ENCODE measurements at regions not wholly inside any gene's neighbourhood (a gene's known extent, or its start where the extent isn't known, plus 50 kb on each side); places are given as distances from the start of the nearest gene placed in this dataset.

DNA sequence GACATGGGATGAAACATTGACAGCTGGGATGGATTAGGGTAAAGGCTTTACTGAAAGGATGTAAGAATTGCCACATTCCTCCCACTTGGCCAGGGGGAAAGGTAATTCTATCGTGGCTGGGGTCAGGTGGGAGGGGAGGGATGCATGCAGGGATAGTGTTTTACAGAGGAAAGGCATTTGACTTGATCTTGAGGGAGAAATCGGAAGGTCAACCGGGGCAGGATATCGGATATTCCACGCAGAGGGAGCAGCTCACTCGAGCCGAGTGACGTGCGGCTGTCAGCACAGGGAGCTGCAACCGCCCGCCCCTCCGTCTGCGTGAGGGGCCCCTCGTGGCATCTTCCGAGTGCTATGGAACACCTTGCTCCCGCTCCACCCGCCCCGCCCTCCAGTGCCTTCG is 63.4 kb upstream of the ADAMTS2 start:
- TF ChIP-seq, protein P1, sequence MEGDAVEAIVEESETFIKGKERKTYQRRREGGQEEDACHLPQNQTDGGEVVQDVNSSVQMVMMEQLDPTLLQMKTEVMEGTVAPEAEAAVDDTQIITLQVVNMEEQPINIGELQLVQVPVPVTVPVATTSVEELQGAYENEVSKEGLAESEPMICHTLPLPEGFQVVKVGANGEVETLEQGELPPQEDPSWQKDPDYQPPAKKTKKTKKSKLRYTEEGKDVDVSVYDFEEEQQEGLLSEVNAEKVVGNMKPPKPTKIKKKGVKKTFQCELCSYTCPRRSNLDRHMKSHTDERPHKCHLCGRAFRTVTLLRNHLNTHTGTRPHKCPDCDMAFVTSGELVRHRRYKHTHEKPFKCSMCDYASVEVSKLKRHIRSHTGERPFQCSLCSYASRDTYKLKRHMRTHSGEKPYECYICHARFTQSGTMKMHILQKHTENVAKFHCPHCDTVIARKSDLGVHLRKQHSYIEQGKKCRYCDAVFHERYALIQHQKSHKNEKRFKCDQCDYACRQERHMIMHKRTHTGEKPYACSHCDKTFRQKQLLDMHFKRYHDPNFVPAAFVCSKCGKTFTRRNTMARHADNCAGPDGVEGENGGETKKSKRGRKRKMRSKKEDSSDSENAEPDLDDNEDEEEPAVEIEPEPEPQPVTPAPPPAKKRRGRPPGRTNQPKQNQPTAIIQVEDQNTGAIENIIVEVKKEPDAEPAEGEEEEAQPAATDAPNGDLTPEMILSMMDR (IDR thresholded peaks at IDR 0.05; ENCODE audit: insufficient read depth, low read depth, low read length, missing control alignments), result no peak
- H3K4me3 ChIP-seq (ENCODE audit: low read depth, low read length), result no peak overlapping the region
- no peak for DNase-seq (ENCODE audit: low read depth)

DNA sequence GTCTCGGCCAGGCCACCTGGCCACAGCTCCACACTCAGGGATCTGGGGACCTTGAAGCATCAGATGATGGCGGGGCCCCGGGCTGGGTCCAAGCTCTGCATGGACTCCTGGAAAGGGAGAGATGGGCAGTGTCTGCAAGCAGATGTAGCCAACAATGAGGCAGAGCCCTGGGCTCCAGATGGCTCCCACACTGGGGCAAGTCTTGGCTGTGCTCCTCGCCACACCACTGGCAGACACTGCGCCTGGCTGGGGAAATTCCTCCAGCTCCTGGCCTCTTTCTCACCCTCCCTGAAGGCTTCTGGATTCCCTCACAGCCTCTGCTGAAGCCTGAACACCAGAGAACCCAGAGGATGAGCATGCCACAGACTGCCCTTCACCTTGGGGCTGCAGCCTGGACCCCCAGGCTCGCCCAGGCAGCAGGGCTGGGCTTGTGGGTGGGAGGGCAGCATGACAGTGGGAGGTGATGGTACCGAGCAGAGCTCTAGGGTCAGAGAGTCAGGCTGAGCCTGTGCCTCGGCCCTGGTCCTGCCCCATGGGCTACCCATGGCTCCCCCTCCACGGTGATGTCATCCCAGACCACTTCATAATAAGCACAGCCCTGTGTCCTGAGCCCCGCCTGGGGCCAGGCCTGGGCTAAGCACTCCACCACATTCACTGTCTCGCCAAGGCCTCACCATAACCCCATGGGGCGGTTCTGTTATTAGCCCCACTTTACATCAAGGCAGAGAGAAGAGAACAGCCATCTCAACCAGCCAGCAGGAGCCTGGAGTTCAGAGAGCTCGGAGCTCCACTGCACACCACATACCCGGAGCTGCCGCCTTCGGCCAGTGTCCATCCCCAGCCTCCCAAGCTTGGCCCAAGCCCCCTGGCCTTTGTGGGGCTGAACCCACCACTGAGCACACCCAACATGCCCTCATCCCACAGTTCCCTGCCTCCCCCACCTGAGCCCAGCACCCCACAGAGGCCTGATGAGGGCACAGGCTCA is 62.2 kb upstream of the ADAMTS2 start:
- no peak overlapping the region for H3K4me3 ChIP-seq (ENCODE audit: low read depth, low read length)
- TF ChIP-seq, protein P1 (IDR thresholded peaks at IDR 0.05; ENCODE audit: insufficient read depth, low read depth, low read length, missing control alignments), result no peak
- no peak for DNase-seq (ENCODE audit: low read depth)

DNA sequence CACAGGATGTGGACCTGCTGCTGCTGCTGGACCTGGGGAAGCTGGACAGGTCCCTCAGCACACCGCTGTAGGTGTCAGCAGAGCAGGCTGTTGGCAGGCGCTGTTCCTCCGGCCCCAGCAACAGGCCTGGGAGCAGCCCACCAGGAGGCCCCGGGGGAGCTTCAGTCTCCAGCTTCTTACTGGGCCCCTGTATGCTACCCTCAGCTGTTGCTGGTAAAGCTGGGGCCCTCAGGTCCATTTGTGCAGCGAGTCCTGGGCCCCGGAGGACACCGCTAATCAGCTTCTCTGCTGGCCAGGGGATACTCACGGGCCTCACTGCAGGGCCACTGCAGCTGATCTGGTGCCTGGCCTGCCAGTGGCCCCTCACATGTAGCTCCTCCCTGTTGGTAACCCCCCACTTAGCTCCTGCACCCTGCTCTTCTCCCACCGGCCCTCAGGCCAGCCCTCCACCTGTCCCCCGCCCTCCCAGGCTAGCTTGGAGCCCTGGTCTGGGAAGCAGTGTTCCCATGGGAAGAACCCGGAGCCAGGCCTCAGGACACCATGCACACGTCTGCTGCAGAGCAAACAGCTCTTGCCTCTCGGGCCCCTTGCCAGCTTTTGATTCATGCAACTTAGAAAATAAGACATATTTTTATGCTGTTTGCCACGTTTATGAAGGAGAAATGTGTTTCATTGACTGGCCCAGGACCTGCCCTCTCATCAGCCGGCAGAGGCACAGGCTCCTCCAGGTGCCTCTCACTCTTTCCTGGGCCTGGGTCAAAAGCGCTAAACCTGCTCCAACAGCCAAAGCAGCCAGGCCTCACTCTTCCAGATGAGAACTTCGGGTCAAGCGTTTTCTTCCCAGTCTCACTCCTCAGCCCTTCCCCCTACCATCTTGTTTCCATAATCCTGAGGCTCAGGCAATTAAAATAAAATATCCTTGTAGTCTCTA is 61.0 kb upstream of the ADAMTS2 start:
- TF ChIP-seq, protein P1 (IDR thresholded peaks at IDR 0.05; ENCODE audit: insufficient read depth, low read depth, low read length, missing control alignments), result no peak
- no peak for DNase-seq (ENCODE audit: low read depth)
- H3K4me3 ChIP-seq (ENCODE audit: low read depth, low read length), result no peak overlapping the region

DNA sequence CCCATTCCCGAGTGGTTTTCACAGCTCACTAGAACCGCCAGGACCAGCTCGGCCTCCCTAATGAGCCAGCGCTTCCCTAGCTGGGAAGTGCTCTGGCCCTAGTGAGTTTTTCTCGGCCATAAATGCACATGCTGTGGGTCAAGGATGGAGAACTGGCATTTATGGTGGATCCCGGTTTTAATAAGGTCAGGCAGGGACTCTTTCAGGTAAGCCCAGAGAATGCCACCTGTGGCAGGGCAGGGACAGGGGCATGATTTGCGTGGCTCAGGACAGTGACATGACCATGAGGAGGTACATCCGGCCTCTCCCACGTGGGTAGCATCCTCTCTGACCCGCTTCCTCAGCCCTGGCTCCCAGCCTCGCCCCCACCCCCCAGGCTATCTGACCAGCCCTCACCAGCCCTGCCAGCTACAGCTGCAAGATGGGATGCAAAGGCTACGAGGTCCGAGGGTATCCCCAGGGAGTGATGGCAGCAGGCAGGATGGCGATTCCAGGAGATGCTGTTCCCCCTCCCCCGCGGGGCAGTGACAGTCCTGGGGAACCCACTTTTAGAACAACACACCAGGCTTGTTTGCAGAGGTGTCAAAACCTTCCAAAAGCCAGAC is 60.3 kb upstream of the ADAMTS2 start:
- TF ChIP-seq, protein P1 (IDR thresholded peaks at IDR 0.05; ENCODE audit: insufficient read depth, low read depth, low read length, missing control alignments), result no peak
- no peak overlapping the region for H3K4me3 ChIP-seq (ENCODE audit: low read depth, low read length)
- no peak for DNase-seq (ENCODE audit: low read depth)

DNA sequence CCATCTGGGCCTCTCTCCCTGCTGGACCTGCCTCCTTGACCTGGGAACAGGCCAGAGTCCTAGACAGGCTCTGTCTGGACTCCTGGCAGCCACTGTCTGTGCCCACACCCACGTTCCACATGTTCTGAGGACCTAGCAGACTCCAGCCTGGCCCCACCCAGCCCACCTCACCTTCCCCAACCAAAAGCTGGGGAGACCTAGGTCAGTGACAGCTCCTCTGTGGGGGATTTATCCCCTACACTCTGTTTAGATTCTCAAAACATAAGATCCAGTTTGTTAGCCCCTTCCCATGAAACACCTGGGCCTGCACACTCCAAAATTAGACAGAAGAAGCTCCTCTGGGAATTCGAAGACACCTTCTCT is 59.8 kb upstream of the ADAMTS2 start:
- H3K4me3 ChIP-seq (ENCODE audit: low read depth, low read length), result no peak overlapping the region
- no peak for DNase-seq (ENCODE audit: low read depth)
- TF ChIP-seq, protein P1 (IDR thresholded peaks at IDR 0.05; ENCODE audit: insufficient read depth, low read depth, low read length, missing control alignments), result no peak

DNA sequence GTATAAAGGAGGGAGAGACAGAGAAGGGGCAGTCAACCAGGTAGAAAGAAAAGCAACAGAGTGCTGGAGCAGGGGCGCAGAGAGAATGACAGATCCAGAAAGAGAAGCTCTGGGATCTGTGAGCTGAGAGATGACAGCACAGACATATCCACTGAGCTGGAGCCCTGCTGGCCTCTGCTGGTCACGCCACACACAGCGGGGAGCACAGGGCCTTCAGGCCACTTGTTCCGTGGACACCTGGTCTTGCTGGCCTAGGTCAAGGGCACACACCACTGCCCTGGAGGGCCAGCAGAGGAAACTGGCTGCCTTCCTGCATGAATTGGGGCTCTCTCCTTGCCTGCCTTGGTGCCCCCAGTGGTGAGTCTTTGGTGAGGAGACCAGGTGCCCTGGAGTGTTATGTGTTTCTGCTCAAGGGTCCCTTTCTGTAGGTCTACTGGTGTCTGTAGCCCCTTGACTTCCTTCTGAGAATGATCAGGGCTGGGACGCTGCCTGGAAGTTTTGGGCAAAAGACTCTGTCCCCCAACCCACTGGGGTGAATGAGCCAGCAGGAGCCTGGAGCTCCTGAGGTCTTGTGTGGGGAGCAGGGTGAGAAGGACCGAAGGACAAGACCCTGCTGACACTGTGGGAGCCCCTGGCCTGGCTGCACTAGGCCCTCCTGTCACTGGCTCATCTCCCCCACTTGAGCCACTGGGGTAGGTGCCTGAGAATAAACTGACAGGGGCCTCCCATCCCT is 59.2 kb upstream of the ADAMTS2 start:
- no peak for DNase-seq (ENCODE audit: low read depth)
- TF ChIP-seq, protein P1 (IDR thresholded peaks at IDR 0.05; ENCODE audit: insufficient read depth, low read depth, low read length, missing control alignments), result no peak
- no peak overlapping the region for H3K4me3 ChIP-seq (ENCODE audit: low read depth, low read length)

All from GM12865 (cell line).